HG03108 (cell line): ENCODE measurements at regions not wholly inside any gene's neighbourhood (a gene's known extent, or its start where the extent isn't known, plus 50 kb on each side); places are given as distances from the start of the nearest gene placed in this dataset.
"Not testable (repeated sequence)": the region's sequence is repeated elsewhere in the genome, so short reads cannot be mapped to it uniquely, and the experiment has no call there.

Experiments
- ATAC-seq: cut with Tn5 transposase; IDR thresholded peaks from one replicate; pipeline ENCODE4 v1.9.1; 2021; ENCODE audit warnings: moderate library complexity; ENCODE audit not compliant: unreplicated experiment

DNA sequence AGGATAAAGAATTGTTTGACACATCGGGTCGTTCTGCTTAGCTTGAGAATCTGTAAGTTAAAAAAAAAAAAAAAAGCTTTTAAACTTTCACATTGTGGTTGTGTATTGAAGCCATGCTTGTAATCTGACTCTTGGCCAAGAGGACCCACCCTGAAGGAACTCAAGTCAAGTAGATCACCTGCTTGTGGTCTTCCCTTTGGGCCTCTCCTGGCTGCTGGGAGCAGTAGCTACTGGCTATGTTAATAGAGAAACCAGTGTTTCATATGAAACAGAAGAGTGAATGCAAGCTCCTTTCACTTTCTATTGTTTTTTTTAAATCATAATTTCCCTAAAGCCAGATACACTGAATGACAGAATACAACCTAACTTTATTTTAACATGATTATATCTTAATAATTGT is 402.4 kb upstream of the NDST4 start:
- ATAC-seq: peak; percentile 98

GRCh38 chr4:115515366-115515765 is 401.9 kb upstream of the NDST4 start:
- ATAC-seq: peak; percentile 21

- ATAC-seq: no peak
Measured at GRCh38 chr4:115514675-115515074, 401.3 kb upstream of the NDST4 start.

DNA sequence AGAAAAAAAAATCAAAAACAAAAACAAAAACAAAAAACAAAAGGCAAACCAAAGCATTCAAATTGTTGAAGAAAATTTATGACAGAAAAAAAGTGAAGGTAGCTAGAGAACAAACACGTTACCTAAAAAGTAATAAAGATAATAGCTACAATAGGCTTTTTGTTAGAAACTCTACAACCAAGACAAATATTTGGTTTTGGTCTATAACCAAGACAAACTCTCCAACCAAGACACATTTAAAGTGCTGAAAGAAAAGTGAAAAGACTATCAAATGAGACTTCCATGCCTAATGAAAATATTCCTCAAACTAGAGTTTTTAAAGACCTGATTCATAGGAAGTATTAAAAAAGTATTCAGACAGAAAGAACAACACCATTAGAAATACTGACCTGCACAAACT is 391.9 kb upstream of the NDST4 start:
- no peak for ATAC-seq

DNA sequence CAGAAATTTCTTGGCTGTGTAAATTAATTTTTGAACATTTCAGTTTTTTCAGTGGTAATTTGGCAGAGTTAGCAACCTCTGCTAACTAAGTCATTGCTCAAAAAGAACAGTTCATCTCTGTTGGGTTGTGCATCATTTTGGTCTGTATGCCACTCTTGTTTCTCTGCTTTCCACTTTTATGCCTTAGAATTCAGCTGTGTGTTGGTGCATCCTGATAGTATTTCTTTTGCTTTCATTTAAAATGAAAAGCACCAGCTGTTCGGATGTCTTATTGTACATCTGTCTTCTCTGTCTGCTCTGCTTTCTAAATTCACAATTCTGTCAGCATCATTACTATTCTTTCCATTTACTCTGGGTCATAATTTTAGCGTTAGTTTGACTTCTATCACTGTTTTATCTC is 388.2 kb upstream of the NDST4 start:
- no peak for ATAC-seq

- not testable (repeated sequence) for ATAC-seq
Measured at GRCh38 chr4:115493770-115494169, 380.4 kb upstream of the NDST4 start.

DNA sequence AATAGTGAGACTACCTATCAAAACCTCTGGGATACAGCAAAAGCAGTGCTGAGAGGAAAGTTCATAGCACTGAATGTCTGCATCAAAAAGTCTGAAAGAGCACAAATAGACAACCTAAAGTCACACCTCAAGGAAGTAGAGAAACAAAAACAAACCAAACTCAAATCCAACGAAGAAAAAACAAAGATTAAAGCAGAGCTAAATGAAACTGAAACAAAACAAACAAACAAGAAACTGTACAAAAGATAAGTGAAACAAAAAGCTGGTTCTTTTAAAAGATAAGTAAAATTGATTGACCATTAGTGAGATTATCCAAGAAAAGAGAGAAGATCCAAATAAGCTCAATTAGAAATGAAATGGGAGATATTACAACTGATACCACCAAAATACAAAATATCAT is 378.3 kb upstream of the NDST4 start:
- no peak for ATAC-seq

DNA sequence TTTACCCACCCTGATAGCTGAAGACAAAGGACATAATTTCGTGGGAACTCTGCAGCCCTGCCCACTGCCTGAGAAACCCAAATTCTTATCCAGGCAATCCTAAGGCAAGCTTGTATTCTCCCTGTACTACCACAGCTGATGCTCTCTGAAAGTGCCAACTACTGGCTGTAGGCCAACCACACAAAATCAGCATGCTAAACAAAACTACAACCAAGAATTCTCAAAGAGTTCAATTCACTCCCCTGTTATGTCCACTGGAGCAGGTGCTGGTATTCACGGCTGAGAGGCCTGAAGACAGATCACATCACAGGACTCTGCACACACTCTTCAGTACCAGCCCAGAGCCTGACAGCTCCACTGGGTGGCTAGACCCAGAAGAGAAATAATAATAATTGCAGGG is 375.9 kb upstream of the NDST4 start:
- no peak for ATAC-seq

DNA sequence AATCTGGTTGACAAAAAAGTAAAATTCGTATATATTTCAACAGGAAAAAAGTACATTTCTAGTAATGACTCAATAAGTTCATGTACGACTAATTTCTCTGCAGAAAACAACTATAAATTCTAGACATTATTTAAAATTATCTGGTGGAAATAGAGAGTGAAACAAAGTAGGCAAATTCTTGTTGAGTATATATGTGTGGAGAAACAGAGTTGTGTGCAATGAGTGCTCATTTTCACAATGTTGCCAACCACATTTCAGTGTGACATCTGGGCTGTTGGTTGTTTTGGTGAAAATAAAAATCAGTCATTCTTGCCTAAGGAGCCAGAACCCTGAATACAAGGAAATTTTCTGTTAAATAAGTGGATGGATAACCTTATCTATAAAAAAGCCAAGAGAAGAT is 372.0 kb upstream of the NDST4 start:
- ATAC-seq: no peak

DNA sequence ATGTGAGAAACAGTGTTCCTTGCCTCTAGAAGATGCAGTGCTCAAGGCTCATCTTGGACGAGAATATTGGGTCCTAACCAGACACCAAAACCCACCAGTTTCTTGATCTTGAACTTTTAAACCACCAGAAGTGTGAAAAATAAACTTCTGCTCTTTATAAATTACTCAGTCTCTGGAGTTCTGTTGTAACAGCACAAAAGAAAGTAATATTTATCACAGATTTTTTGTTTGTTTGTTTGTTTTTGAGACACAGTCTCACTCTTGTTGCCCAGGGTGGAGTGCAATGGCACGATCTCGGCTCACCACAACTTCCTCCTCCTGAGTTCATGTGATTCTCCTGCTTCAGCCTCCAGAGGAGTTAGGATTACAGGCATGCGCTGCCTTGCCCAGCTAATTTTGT is 371.1 kb upstream of the NDST4 start:
- ATAC-seq: no peak

DNA sequence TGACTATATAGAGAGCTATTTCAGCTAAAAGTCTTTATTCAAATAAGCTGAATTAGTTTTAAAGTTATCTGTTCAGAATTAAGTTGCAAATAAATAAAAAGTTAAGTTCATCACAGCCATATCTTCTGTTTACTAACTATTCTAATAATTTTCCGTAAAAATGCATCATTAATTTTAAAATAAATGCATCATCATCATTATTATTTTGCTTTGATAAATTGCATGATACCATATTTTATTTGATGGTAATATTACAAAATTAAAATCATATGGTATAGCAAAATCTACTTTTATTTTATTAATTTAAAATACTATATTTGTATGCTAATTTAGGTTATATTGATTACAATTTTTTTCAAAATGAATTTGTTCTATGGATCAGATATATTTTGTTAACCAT is 357.3 kb upstream of the NDST4 start:
- ATAC-seq: no peak

DNA sequence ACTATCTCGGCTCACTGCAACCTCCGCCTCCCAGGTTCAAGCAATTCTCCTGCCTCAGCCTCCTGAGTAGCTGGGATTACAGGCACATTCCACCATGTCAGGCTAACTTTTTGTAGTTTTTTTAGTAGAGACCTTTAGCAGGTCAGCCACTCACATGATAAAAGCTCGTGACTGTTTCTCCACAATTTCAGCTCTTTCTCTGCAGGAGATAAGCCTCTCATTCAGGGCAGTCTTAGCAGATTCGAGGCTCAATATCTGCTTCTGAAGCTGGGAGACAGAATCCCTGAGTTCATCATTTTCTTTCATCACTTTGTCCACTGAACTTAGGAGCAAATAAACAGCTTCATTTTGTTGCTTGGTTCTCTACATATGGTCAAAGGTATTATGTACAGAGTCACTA is 345.9 kb upstream of the NDST4 start:
- ATAC-seq: not testable (repeated sequence)

DNA sequence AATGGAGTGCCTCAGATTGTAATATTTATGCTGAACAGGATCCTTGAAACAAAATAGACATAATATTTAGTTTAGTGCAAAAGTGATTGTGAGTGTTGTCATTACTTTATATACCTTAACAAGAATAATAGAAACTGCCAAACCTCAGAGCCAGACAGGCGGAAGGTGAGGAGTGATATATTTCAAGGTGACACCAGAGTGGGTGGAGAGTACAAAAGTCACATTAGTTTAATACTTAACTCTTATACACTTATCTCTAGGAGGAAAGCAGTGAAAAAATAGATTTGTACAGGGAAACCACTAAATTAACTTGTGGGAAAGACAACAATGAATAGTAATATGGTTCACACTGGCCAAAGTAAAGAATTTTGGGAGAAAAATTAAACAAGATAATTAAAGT is 342.8 kb upstream of the NDST4 start:
- no peak for ATAC-seq

GRCh38 chr4:115454228-115454627 is 340.8 kb upstream of the NDST4 start:
- no peak for ATAC-seq

DNA sequence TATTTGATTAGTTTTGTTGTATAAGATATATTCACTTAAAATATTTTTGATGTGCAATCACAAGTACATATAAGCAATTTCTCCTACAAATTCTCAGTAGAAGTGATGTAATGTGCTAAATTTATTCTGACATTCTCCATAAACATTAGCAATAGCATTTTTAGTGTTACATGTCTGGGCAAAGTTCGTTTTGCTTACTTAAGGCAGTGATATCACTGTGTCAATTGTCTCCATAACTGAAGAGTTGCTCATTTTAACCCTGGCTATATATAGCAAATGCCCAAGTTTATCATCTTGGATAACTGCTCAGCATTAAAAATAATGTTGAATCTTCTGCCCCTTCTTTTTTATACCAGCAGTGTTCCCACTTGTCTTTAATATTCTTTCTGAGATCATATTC is 340.0 kb upstream of the NDST4 start:
- ATAC-seq: no peak

DNA sequence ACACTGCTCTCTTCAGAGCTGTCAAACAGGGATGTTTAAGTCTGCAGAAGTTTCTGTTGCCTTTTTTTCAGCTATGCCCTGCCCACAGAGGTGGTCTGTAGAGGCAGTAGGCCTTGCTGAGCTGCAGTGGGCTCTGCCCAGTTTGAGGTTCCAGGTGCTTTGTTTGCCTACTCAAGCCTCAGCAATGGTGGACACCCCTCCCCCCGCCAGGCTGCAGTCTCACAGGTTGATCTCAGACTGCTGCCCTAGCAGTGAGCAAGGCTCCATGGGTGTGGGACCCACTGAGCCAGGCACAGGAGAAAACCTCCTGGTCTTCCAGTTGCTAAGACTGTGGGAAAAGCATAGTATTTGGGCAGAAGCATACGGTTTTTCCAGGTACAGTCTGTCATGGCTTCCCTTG is 338.8 kb upstream of the NDST4 start:
- ATAC-seq: not testable (repeated sequence)

DNA sequence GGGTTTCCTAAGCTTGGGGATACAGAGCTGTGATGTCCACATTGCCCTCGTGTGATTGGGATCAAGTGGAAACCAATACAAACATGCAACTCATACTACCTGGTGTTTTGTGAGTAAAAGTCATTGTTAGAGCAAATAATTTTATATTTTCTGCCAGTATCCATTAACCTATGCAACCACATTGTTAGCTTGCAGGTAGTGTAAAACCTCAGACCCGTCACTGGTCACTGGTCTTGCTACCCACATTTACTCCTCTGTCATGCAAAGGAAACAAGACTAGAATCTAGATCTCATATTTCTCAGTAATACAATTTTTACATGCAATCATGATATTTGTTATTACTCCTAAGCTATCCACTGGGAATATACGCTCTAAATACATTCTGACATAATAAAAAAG is 324.3 kb upstream of the NDST4 start:
- no peak for ATAC-seq

GRCh38 chr4:115433491-115433890 is 320.1 kb upstream of the NDST4 start:
- no peak for ATAC-seq

GRCh38 chr4:115430024-115430423 is 316.6 kb upstream of the NDST4 start:
- no peak for ATAC-seq

GRCh38 chr4:115428455-115428854 is 315.0 kb upstream of the NDST4 start:
- no peak for ATAC-seq

DNA sequence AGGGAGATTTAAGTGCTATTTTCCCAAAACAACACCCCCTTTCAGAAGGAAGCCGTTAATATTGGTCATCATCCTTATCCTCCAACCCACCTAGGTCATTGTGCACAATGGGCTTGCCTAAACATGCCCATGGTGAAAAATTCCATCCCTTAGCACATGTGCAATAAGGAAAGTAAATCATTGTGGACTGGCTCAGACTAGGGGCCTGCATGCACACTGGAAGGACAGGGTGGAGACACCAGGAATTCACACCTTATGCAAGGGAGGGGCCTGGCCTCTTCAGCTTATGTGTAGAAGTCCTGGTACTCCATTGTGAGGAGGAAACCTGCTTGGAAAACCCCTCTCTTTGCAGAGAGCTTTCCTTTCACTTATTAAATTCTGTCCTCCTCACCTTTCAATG is 311.4 kb upstream of the NDST4 start:
- no peak for ATAC-seq

GRCh38 chr4:115418635-115419396 is 305.4 kb upstream of the NDST4 start:
- no peak for ATAC-seq

DNA sequence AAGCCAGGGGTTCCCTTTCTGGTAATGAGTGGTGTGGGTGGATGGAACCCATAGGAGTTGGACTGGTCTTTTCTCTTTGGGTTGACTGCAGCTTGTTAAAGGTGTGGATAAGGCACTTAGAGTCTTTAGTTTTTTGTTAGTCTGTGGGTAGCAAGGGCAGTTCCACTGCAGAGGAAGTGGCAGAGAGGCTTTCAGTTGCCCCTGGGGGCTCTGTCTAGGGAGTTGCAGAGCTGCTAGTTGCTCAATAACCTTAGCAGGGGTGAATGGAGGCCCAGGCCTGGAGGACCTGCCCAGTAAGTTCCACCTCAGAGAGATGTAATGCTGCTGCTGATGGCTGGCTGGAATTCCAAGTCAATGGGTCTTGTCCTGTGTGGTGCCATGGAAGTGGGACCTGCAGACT is 282.6 kb upstream of the NDST4 start:
- no peak for ATAC-seq
